ENCODE measurements at regions not wholly inside any gene's neighbourhood (a gene's known extent, or its start where the extent isn't known, plus 50 kb on each side); places are given as distances from the start of the nearest gene placed in this dataset.
"Not testable (repeated sequence)": the region's sequence is repeated elsewhere in the genome, so short reads cannot be mapped to it uniquely, and the experiment has no call there.

- no peak for DNase-seq
These were observed 267.1 kb downstream of the RAD51AP2 start for GRCh38 chr2:17251171-17251570.

DNA sequence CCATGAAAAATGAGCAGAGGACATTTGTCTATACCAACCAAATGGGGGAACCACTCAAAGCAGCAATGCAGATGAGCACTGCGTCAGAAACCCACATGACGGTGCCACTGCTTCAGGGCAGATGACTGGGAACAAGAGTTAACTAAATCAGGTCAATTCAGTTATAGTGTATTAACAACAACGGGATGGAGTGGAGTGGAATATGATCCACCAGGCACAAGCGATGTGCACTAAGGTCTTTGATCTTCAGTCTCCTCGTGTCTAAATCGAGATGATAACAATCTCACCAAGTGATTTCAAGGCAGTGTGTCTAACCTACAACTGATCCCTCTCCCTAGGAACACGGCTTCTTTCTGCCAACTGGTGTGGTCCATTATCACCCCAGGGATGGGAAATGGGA lies 269.0 kb downstream of the RAD51AP2 start:
- DNase-seq, result no peak

GRCh38 chr2:17245906-17246305 lies 272.3 kb downstream of the RAD51AP2 start:
- no peak for DNase-seq

- no peak for DNase-seq
These were observed 275.3 kb downstream of the RAD51AP2 start for GRCh38 chr2:17242813-17243485.

DNA sequence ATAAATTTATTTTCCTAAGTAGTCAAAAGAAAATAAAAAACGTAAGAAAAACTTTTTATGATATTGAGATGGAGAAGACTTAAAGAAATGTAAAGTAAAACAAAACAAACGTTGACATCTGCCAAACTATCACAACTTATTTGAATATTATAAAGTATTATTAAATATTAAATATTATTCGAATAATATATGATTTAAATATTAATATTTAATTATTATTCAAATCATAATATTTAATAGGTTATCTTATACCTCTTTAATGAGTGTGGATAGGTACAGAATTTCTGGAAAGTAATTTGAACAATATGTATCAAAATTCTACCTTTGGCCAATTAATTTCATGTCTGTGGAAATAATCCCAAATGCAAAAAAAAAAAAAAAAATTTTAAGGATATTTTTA lies 278.7 kb downstream of the RAD51AP2 start:
- no peak for DNase-seq

GRCh38 chr2:17235167-17235566 lies 283.1 kb downstream of the RAD51AP2 start:
- no peak for DNase-seq

DNA sequence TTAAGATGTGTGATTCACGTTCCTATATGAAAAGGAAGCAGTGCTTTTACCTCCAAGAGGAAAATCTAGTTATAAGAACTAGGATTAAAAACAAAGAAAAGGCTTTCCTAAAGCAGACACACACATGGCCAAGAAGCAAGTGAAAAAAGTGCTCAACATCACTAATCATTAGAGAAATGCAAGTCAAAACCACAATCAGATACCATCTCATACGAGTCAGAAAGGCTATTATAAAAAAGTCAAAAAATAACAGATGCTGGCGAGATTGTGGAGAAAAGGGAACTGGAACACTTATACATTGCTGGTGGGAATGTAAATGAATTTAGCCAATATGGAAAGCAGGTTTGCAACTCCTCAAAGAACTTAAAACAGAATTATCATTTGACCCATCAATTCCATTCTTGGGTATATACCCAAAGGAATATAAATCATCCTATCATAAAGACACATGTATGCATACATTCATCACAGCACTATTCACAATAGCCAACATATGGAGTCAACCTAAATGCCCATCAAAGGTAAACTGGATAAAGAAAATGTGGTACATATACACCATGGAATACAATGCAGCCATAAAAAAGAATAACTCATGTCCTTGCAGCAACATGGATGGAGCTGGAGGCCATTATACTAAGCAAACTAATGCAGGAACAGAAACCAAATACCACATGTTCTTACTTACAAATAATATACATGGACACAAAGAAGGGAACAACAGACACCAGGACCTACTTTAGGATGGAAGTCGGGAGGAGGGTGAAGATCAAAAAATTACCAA lies 285.3 kb downstream of the RAD51AP2 start:
- DNase-seq, result no peak

DNA sequence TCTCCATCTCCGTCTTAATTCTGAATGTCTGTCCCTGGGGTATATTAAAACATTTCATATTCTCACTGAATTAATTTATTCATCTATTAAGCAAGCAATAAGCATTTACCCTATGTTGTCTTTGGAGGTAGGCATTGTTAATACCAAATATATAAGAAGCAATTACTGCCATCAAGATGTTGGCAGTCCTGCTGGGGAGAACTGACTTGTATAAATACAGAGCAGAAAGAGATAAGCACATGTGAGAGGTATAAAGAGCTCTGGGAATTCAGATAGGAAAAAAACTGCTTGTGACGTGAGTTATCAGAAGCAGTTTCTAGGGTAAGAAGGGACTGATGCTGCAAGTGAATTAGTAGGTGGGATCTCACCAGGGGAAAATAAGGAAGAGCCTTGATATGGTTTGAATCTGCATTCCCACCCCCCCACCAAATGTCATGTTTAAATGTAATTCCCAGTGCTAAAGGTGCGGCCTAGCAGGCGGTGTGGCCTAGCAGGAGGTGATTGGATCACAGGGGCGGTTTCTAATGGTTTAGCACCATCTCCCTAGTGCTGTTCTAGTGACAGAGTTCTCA lies 286.8 kb downstream of the RAD51AP2 start:
- no peak for DNase-seq

- no peak for DNase-seq
These were observed 288.8 kb downstream of the RAD51AP2 start for GRCh38 chr2:17229414-17229813.

- DNase-seq, result no peak
These were observed 289.8 kb downstream of the RAD51AP2 start for GRCh38 chr2:17228461-17228860.

DNA sequence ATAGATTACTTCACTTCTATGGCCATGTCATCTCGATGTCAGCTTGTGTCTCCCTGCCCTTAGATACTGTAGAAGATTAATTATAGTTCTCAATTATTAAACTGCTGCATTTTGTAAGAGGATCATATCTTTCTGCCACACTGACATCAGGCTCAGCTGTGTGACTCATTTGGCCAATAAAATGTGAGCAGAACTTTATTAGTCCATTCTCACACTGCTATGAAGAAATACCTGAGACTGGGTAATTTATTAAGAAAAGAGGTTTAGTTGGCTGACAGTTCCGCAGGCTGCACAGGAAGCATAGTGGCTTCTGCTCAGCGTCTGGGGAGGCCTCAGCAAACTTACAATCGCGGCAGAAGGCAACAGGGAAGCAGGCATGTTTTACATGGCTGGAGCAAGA lies 290.4 kb downstream of the RAD51AP2 start:
- DNase-seq, result no peak

DNA sequence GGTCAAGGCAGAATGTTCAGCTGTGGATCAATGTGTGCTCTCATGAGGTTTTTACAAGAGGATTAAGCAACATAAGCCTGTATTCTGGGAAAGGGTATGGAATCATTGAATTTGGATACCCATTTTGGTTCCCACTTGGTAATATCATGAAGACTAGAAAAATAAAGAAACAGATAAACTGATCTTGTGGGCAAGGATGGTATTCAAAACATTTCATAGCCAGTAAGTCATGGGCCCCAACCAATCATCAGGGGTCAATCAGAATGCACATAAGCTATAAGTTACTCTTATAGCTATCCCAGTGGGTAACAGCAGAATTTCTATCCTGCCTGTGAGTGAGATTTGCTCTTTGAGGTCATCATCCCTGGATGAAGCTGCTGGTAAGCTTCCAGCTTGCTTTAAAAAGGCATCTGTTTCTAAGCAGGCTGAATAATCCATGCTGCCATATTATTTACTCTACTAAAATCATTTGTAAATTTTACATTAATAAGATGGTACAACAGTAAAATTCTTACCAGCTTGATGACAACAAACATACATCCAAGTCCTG lies 291.2 kb downstream of the RAD51AP2 start:
- DNase-seq, result no peak

DNA sequence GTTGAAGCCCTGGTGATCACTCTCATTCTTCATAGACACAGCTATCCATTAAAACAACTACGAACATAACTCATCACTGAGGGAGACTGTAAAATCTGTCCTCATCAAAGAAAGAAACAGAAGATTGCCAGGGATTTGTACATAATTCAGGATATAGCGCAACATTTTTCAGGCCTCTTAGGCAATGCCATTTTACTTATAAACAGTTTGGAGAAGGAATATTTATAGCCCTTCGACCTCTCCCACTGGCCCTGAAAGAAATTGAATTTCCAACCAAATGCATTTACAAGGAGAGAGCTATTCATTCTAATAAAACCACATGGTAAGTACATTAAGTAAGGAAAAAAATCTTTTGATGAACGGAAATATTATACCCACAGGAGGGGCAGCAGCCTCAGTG lies 295.0 kb downstream of the RAD51AP2 start:
- no peak for DNase-seq

- DNase-seq, result no peak
These were observed 309.7 kb downstream of the RAD51AP2 start for GRCh38 chr2:17208511-17208910.

- no peak for DNase-seq
These were observed 311.5 kb downstream of the RAD51AP2 start for GRCh38 chr2:17206771-17207170.

GRCh38 chr2:17204214-17204613 lies 314.0 kb downstream of the RAD51AP2 start:
- not testable (repeated sequence) for DNase-seq

- not testable (repeated sequence) for DNase-seq
These were observed 315.6 kb downstream of the RAD51AP2 start for GRCh38 chr2:17202628-17203027.

- no peak for DNase-seq
These were observed 318.5 kb downstream of the RAD51AP2 start for GRCh38 chr2:17199741-17200140.

- no peak for DNase-seq
These were observed 321.9 kb downstream of the RAD51AP2 start for GRCh38 chr2:17196380-17196779.

DNA sequence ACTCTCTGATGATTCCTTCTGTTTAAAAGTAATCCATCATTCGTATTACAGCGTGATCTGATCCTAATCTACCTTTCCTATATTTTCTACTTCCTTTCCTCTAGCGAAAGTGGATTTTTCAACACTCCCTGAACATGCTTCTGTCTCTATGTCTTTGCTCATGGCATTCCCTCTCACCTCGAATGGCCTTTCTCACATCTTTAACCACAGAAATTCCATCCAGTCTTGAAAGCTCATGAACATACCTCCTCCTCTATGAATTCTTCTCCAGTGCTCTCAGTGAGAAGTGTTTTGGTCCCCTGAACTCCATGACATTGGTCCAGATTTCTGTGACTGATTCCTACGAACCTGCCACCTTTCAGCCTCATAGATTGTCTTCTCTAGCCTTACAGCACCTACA lies 323.2 kb downstream of the RAD51AP2 start:
- no peak for DNase-seq

GRCh38 chr2:17194083-17194482 lies 324.2 kb downstream of the RAD51AP2 start:
- DNase-seq, result no peak

- not testable (repeated sequence) for DNase-seq
These were observed 324.8 kb downstream of the RAD51AP2 start for GRCh38 chr2:17193433-17193890.

DNA sequence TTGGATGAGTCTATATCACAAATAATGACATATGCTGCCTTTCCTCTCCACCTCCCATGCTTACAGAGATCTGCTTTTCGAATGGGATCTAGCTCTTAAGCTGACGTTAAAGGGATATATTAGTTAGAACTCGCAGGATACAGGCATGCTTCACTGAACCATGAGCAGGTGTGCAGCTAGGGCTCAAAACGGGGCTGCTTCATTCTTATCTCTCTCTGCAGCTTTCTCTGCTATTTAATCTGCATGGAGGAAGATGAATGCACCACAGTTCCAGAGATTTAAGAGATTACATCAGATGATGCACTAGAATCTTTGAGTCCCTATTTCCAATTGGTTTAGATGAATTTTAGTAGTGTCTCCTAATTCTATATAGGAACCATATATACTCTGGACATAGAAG lies 327.0 kb downstream of the RAD51AP2 start:
- DNase-seq, result no peak

DNA sequence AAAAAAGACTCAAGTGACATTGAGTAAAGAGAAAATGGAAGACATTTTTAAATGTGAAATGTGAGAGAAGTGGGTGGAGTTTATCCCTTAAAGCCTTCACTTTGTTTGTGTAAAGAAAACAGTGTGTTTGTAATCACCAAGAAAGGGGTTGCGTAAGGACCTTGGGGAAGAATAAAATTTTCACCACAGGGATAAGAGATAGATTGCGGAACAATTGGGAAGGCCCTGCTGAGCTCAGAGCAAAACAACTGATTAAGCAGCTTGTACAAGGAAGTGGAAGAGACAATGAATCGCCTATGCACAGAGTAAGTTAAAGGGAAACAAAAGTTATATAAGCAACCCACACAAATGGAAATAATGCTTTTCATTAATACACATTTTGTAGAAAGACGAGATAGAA lies 327.7 kb downstream of the RAD51AP2 start:
- no peak for DNase-seq

All from retina (tissue), 1 donor.